ENCODE measurements at regions not wholly inside any gene's neighbourhood (a gene's known extent, or its start where the extent isn't known, plus 50 kb on each side); places are given as distances from the start of the nearest gene placed in this dataset.

DNA sequence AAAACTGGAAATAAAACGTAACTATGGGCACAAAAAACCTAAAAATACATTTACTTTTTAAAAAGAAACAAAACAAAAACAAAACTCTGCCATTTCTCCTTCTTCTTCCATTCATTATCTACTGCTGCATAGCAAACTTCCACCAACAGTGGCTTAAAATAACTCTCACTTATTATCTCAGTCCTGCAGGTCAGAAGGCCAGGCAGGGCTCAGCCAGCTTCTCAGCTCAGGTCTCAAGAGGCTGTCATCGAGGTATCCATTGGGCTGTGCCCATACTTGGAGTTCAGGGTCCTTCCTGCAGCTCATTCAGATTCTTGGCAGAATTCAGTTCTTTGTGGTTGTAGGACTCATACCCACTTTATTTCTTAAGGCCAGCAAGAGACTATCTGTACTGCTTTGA lies 352.7 kb upstream of the PLD5 start:
- TF ChIP-seq, protein P1, sequence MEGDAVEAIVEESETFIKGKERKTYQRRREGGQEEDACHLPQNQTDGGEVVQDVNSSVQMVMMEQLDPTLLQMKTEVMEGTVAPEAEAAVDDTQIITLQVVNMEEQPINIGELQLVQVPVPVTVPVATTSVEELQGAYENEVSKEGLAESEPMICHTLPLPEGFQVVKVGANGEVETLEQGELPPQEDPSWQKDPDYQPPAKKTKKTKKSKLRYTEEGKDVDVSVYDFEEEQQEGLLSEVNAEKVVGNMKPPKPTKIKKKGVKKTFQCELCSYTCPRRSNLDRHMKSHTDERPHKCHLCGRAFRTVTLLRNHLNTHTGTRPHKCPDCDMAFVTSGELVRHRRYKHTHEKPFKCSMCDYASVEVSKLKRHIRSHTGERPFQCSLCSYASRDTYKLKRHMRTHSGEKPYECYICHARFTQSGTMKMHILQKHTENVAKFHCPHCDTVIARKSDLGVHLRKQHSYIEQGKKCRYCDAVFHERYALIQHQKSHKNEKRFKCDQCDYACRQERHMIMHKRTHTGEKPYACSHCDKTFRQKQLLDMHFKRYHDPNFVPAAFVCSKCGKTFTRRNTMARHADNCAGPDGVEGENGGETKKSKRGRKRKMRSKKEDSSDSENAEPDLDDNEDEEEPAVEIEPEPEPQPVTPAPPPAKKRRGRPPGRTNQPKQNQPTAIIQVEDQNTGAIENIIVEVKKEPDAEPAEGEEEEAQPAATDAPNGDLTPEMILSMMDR (IDR thresholded peaks at IDR 0.05) = no peak
- no peak for TF ChIP-seq POLR2A (IDR thresholded peaks at IDR 0.05)

Data from Peyer's patch (tissue), 4 donors.